GM12865 (cell line): ENCODE measurements at regions not wholly inside any gene's neighbourhood (a gene's known extent, or its start where the extent isn't known, plus 50 kb on each side); places are given as distances from the start of the nearest gene placed in this dataset.

Source experiments
- DNase-seq: peaks from one replicate; pipeline ENCODE4 v3.0.0; 2010; ENCODE audit warnings: low read depth
- H3K4me3 ChIP-seq: 2 replicates; pipeline ENCODE4 v1.5.1; 2011; ENCODE audit warnings: mild to moderate bottlenecking, low read depth, low read length, control low read depth
- CTCF ChIP-seq: IDR thresholded peaks from 2 replicates; pipeline ENCODE4 v1.5.1; 2011; ENCODE audit warnings: low read length, control low read depth, low read depth, inconsistent platforms; ENCODE audit not compliant: insufficient read depth; ENCODE audit errors: missing control alignments

GRCh38 chr2:181776336-181776735, 96.0 kb upstream of the NEUROD1 start:
- no peak for DNase-seq
- H3K4me3 ChIP-seq = no peak overlapping the region
- no peak for TF ChIP-seq CTCF

GRCh38 chr2:181777734-181778133, 97.4 kb upstream of the NEUROD1 start:
- no peak for TF ChIP-seq CTCF

GRCh38 chr2:181778621-181779201, 98.4 kb upstream of the NEUROD1 start:
- H3K4me3 ChIP-seq = no peak overlapping the region
- no peak for DNase-seq
- no peak for TF ChIP-seq CTCF

More at GRCh38 chr2:181777734-181778133, 97.4 kb upstream of the NEUROD1 start:
- H3K4me3 ChIP-seq = no peak overlapping the region
- no peak for DNase-seq

- no peak for TF ChIP-seq CTCF
- no peak for DNase-seq
Measured at GRCh38 chr2:181779288-181780021, 99.1 kb upstream of the NEUROD1 start.

GRCh38 chr2:181780047-181780651, 99.8 kb upstream of the NEUROD1 start:
- H3K4me3 ChIP-seq = no peak overlapping the region
- no peak for TF ChIP-seq CTCF
- DNase-seq = no peak

More at GRCh38 chr2:181779288-181780021, 99.1 kb upstream of the NEUROD1 start:
- H3K4me3 ChIP-seq = no peak overlapping the region

GRCh38 chr2:181780657-181781056, 100.3 kb upstream of the NEUROD1 start:
- H3K4me3 ChIP-seq = no peak overlapping the region
- TF ChIP-seq CTCF = no peak
- no peak for DNase-seq
